Right atrium auricular region (tissue), 2 donors: ENCODE measurements at regions not wholly inside any gene's neighbourhood (a gene's known extent, or its start where the extent isn't known, plus 50 kb on each side); places are given as distances from the start of the nearest gene placed in this dataset.

Experiments
- DNase-seq: peaks from one replicate; pipeline ENCODE4 v3.0.0-alpha.2; 2019; ENCODE audit warnings: low spot score
- H3K27ac ChIP-seq, 2 donors: fragments of 200-600 bp; sonication (generic); 1 replicate in 1 of 2; 2 replicates in 1 of 2; pipeline ENCODE4 v1.5.1; 2016 to 2019
- H3K27me3 ChIP-seq, 2 donors: fragments of 200-600 bp; sonication (generic); one replicate each; pipeline versions ENCODE4 v1.5.1 to v1.6.0; 2017 to 2019
- H3K36me3 ChIP-seq: fragments of 200-600 bp; sonication (generic); one replicate; pipeline ENCODE4 v1.5.1; 2016
- H3K4me1 ChIP-seq, 2 donors: fragments of 200-600 bp; sonication (generic); one replicate each; pipeline versions ENCODE4 v1.5.1 to v1.6.0; 2017 to 2019
- H3K4me3 ChIP-seq, 2 donors: fragments of 200-600 bp; sonication (generic); 1 replicate in 1 of 2; 2 replicates in 1 of 2; pipeline ENCODE4 v1.5.1; 2017 to 2019; ENCODE audit warnings: mild to moderate bottlenecking in 1 of 2, moderate library complexity in 1 of 2
- H3K9me3 ChIP-seq, 2 donors: fragments of 200-600 bp; sonication (generic); one replicate each; pipeline ENCODE4 v1.5.1; 2019
- TF ChIP-seq, protein P1 (sequence below), 2 donors: fragments of 200-600 bp; sonication (generic); IDR thresholded peaks; one replicate each; pipeline ENCODE4 v1.5.1; 2019; ENCODE audit warnings: antibody characterized with exemption in 2 of 2

DNA sequence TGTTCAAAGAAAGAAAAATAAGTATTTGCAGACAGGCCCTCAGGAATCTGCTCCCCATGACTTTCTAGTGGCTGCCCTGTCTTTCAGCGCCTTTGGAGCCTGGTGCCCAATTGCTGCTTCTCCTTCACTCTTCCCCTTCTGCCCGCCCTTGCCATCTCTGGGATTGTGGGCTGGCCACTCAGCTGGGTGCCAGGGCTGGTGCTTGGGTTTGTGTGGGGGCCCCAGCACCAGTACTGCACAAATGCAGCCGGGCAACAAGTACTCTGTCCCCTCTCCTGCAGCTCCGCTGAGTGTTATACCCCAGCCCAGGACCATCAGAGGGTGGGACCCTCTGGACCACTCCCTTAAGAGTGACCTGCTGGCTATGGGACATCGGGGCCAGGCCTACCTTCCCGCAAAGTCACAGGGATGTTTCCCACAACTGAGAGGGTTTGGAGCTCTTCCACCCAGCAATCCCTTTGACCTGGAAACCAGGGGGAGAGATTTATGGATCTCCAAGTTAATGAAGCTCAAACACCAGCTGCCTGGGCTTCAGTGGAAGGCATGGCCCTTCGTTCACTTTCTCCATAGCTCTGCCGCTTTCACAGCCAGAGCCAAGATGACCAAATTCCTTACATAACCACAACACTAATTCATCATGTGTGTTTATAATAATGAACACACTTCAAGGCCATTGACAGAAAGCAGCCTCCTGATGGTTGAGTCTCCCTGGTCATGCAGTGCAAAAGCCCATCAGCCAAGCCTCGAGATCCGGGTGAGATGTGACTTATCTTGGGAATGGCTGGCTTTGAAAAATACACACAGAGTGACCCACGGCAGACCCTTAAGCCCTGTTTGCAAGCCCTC is 313.9 kb upstream of the ZNF32 start:
- peaks cover 0 to 39% of the 10 kb centered on the region in 2 donors for H3K4me1 ChIP-seq

DNA sequence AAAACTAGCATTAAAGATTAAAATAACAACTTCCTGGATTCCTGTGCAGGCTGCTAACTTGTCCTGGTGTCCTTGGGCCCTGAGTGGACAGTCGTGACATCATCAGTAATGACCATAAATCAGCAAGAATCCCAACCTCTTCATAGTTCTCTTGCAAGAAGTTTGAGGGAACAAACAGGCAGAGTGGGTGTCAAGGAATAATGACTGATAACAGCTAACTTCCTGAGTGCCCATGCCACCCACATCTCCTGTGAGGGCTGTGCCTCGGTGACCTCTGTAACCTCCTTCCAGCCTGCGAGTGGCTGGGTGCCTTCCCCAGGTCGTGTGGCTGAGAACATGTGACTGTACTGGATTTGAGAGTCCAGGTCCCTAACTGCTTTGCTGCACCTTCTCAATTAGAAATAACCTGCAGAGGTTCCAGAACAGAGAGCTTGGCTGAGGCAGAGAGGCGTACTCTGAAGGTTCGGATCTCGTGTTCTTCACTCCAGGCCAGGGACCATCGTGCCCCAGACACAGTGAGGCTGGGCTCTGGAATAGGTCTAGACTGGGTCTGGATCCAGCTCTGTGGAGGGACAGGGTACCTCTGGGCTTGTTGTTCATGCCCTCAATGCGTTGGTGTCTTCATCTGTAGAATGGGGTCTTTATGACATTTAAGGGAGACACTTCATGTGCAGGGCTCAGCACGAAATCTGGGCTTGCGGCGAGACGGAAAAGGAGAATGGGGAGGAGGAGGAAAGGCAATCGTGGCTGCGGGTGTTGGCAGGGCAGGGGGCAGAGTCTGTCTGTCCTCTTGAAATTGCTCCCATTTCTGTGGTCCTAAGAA is 313.1 kb upstream of the ZNF32 start:
- H3K4me3 ChIP-seq = no peak overlapping the region
- peaks cover 0 to 39% of the 10 kb centered on the region in 2 donors for H3K4me1 ChIP-seq
- TF ChIP-seq, protein P1, sequence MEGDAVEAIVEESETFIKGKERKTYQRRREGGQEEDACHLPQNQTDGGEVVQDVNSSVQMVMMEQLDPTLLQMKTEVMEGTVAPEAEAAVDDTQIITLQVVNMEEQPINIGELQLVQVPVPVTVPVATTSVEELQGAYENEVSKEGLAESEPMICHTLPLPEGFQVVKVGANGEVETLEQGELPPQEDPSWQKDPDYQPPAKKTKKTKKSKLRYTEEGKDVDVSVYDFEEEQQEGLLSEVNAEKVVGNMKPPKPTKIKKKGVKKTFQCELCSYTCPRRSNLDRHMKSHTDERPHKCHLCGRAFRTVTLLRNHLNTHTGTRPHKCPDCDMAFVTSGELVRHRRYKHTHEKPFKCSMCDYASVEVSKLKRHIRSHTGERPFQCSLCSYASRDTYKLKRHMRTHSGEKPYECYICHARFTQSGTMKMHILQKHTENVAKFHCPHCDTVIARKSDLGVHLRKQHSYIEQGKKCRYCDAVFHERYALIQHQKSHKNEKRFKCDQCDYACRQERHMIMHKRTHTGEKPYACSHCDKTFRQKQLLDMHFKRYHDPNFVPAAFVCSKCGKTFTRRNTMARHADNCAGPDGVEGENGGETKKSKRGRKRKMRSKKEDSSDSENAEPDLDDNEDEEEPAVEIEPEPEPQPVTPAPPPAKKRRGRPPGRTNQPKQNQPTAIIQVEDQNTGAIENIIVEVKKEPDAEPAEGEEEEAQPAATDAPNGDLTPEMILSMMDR (IDR thresholded peaks at IDR 0.05) = no peak
- no peaks in the 10 kb centered on the region for H3K27me3 ChIP-seq
- peak overlapping the region; percentile 52 to 58 for H3K27ac ChIP-seq
- DNase-seq = peak; percentile 57
- H3K9me3 ChIP-seq = no peaks in the 10 kb centered on the region
- no peaks in the 10 kb centered on the region for H3K36me3 ChIP-seq

More for the DNA sequence above, 313.9 kb upstream of the ZNF32 start:
- Histone ChIP-seq H3K36me3 (no peaks in the 10 kb centered on the region), H3K27ac (no peak overlapping the region), H3K4me3 (no peak overlapping the region), H3K9me3 (no peaks in the 10 kb centered on the region), H3K27me3 (no peaks in the 10 kb centered on the region)
- TF ChIP-seq, protein P1 (IDR thresholded peaks at IDR 0.05) = no peak
- DNase-seq = peak; percentile 44

DNA sequence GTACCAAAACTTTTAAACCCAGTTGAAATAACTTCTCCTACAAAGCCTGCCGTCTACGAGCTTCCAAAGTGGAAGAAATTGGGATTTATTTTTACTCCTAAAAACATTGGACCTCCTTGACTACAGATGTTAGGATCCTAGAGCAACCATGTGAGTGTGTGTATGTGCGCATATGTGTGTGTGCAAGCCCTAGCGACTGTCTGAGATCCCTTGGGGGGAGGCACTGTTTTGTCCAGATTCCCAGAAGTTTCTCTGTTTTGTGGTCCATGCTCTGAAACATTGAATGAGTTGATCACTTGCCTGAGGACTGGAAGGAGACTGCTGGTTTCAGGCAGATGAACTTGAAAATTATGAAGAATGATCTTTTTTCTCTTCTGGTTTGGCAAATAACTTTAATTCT is 312.3 kb upstream of the ZNF32 start:
- peaks cover 0 to 36% of the 10 kb centered on the region in 2 donors for H3K4me1 ChIP-seq
- no peaks in the 10 kb centered on the region for H3K27me3 ChIP-seq
- no peaks in the 10 kb centered on the region for H3K36me3 ChIP-seq
- no peak for DNase-seq
- H3K27ac ChIP-seq = peak overlapping the region; percentile 24 to 58
- no peaks in the 10 kb centered on the region for H3K9me3 ChIP-seq
- TF ChIP-seq, protein P1 (IDR thresholded peaks at IDR 0.05) = no peak
- no peak overlapping the region for H3K4me3 ChIP-seq

DNA sequence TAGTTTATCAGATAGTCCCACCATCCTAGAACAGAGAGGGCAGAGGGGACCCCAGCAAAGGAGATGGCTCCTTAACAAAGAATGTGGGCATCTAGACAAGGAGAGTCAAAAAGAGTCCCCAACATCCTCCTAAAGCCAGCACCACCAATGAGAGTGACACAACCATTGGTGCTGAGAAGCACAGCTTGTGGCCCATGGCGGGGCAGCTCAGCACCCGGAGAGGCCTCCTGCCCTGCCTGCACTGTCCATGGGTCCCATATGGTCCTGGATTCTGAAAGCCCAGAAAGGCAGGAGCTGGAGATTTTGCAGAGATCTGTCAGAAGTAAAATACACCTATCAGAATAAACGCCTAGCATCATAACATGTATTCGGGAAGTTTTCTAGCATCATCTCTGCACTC is 311.8 kb upstream of the ZNF32 start:
- Histone ChIP-seq H3K27me3 (no peaks in the 10 kb centered on the region), H3K9me3 (no peaks in the 10 kb centered on the region), H3K4me1 (peaks cover 0 to 31% of the 10 kb centered on the region in 2 donors), H3K36me3 (no peaks in the 10 kb centered on the region), H3K27ac (peak overlapping the region; percentile 24 to 58), H3K4me3 (no peak overlapping the region)
- no peak for DNase-seq
- TF ChIP-seq, protein P1 (IDR thresholded peaks at IDR 0.05) = no peak

DNA sequence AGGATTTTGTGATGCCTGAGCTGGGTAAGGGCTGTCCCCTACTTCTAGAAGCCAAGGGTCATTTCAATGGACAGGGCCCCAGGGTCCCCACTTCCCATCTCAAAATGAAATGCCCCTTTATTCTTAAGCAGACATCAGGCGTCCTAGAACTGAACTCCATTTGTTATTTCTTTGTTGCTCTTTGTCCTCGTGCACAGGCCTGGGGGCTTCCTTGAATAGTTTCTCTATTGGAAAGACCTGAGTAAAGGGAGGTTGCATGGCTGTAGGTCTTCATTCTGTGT is 311.4 kb upstream of the ZNF32 start:
- Histone ChIP-seq H3K9me3 (no peaks in the 10 kb centered on the region), H3K4me3 (no peak overlapping the region), H3K27ac (peak overlapping the region in 1 of 2 donors; percentile 16), H3K4me1 (peaks cover 0 to 28% of the 10 kb centered on the region in 2 donors), H3K27me3 (no peaks in the 10 kb centered on the region), H3K36me3 (no peaks in the 10 kb centered on the region)
- no peak for DNase-seq
- TF ChIP-seq, protein P1 (IDR thresholded peaks at IDR 0.05) = no peak
